B cell (primary cell): ENCODE measurements at regions not wholly inside any gene's neighbourhood (a gene's known extent, or its start where the extent isn't known, plus 50 kb on each side); places are given as distances from the start of the nearest gene placed in this dataset.

Source experiments
- ATAC-seq: fragments of 200-7000 bp; cut with Tn5 transposase; one replicate; pipeline ENCODE4 v1.10.0; 2021; ENCODE audit warnings: low read depth, mild to moderate bottlenecking, moderate number of reproducible peaks, moderate library complexity
- CTCF ChIA-PET: fragments of 350-600 bp; sonication (Branson Sonifier 250); formaldehyde crosslinking; loops from one replicate; lab custom pipeline; 2021; ENCODE audit warnings: antibody characterized with exemption, inconsistent platforms; lab: Charles Lee
- POLR2A ChIA-PET: fragments of 350-600 bp; sonication (Branson Sonifier 250); formaldehyde crosslinking; loops from one replicate; lab custom pipeline; 2021; ENCODE audit warnings: antibody characterized with exemption; lab: Charles Lee
- DNase-seq: peaks from one replicate; pipeline ENCODE4 v3.0.0; 2013
- H2AFZ ChIP-seq: 2 replicates; pipeline ENCODE4 v1.6.1; 2012; ENCODE audit warnings: mild to moderate bottlenecking, low read depth, low read length; ENCODE audit not compliant: insufficient read depth, poor library complexity, severe bottlenecking
- H3K27ac ChIP-seq, 2 donors: 1 replicate in 1 of 2; 2 replicates in 1 of 2; pipeline ENCODE4 v1.5.1; 2012 to 2013; ENCODE audit warnings: low read length in 2 of 2, mild to moderate bottlenecking in 2 of 2, moderate library complexity in 1 of 2
- H3K27me3 ChIP-seq, 4 experiments: fragments of 200-600 bp in 1 of 4; sonication (generic) in 1 of 4; replicated peaks in 1 of 4; 1 replicate in 2 of 4; 2 replicates in 2 of 4; pipeline versions ENCODE4 v1.6.1 to v1.7.0; 2013 to 2016; ENCODE audit warnings: low read length in 3 of 4, mild to moderate bottlenecking in 2 of 4, mixed read lengths in 1 of 4, moderate library complexity in 1 of 4; ENCODE audit not compliant: insufficient read depth in 4 of 4, control insufficient read depth in 3 of 4; ENCODE audit errors: control extremely low read depth in 1 of 4
- H3K36me3 ChIP-seq, 2 experiments: replicated peaks in 1 of 2; 1 replicate in 1 of 2; 2 replicates in 1 of 2; pipeline versions ENCODE4 v1.6.1 to v1.7.1; 2013; ENCODE audit warnings: low read length in 1 of 2; ENCODE audit not compliant: insufficient read depth in 2 of 2, control insufficient read depth in 1 of 2; ENCODE audit errors: control extremely low read depth in 1 of 2, extremely low read depth in 1 of 2
- H3K4me1 ChIP-seq, 2 donors: fragments of 200-600 bp in 1 of 2; sonication (generic) in 1 of 2; 1 replicate in 1 of 2; 2 replicates in 1 of 2; pipeline versions ENCODE4 v1.5.1 to v1.6.1; 2013 to 2017; ENCODE audit warnings: low read length in 2 of 2; ENCODE audit not compliant: control insufficient read depth in 2 of 2, insufficient read depth in 2 of 2
- H3K4me2 ChIP-seq: replicated peaks from 2 replicates; pipeline ENCODE3; 2012; ENCODE audit warnings: mild to moderate bottlenecking, low read depth, low read length; ENCODE audit not compliant: poor library complexity, severe bottlenecking
- H3K4me3 ChIP-seq, 5 experiments: fragments of 200-600 bp in 1 of 5; sonication (generic) in 1 of 5; 1 replicate in 3 of 5; 2 replicates in 2 of 5; pipeline versions ENCODE4 v1.5.1 to v1.7.0; 2011 to 2016; ENCODE audit warnings: low read length in 4 of 5, mild to moderate bottlenecking in 4 of 5, low read depth in 2 of 5, control low read depth in 1 of 5, moderate library complexity in 1 of 5; ENCODE audit not compliant: insufficient read depth in 1 of 5; ENCODE audit errors: control extremely low read depth in 1 of 5, extremely low read depth in 1 of 5
- H3K79me2 ChIP-seq: fragments of 200-600 bp; sonication (generic); one replicate; pipeline ENCODE4 v1.6.0; 2016; ENCODE audit warnings: low read length; ENCODE audit not compliant: control insufficient read depth, insufficient read depth
- H3K9ac ChIP-seq: fragments of 200-600 bp; sonication (generic); 2 replicates; pipeline ENCODE4 v1.6.1; 2017; ENCODE audit warnings: mild to moderate bottlenecking, low read length, moderate library complexity
- H3K9me3 ChIP-seq, 3 donors: one replicate each; pipeline versions ENCODE4 v1.6.1 to v1.7.1; 2013; ENCODE audit warnings: low read length in 2 of 3; ENCODE audit not compliant: control insufficient read depth in 2 of 3, insufficient read depth in 1 of 3; ENCODE audit errors: control extremely low read depth in 1 of 3
- H4K20me1 ChIP-seq: 2 replicates; pipeline ENCODE4 v1.6.0; 2012; ENCODE audit warnings: mild to moderate bottlenecking, low read length; ENCODE audit not compliant: insufficient read depth, control insufficient read depth, poor library complexity, severe bottlenecking
- H3K27ac Mint-ChIP-seq: one replicate; pipeline ENCODE4 v1.8.0; 2021; ENCODE audit warnings: mixed read lengths
- H3K27me3 Mint-ChIP-seq: one replicate; pipeline ENCODE4 v1.8.0; 2021; ENCODE audit warnings: mixed read lengths
- H3K4me1 Mint-ChIP-seq: one replicate; pipeline ENCODE4 v1.8.0; 2021; ENCODE audit warnings: mixed read lengths
- H3K4me3 Mint-ChIP-seq: one replicate; pipeline ENCODE4 v1.8.0; 2021; ENCODE audit warnings: mixed read lengths
- H3K9me3 Mint-ChIP-seq: one replicate; pipeline ENCODE4 v1.8.0; 2022; ENCODE audit warnings: mixed read lengths; ENCODE audit not compliant: insufficient read depth
- EZH2 ChIP-seq: IDR thresholded peaks from 2 replicates; pipeline ENCODE4 v1.6.1; 2012; ENCODE audit warnings: borderline replicate concordance, low read depth, mild to moderate bottlenecking, moderate library complexity, low read length; ENCODE audit not compliant: insufficient read depth, poor library complexity, severe bottlenecking
- WGBS: methylation state at CpG from one replicate; pipeline ENCODE4 v1.1.5; 2013; ENCODE audit warnings: missing lambda C conversion rate; ENCODE audit not compliant: insufficient coverage; 5-methylcytosine and 5-hydroxymethylcytosine counted together
- intact Hi-C: fragments of 100-400 bp; cut with micrococcal nuclease; formaldehyde crosslinking; loops from one replicate; pipeline ENCODE4 v1.10.0; 2022
- TF ChIP-seq, protein P1 (sequence below): fragments of 200-600 bp; IDR thresholded peaks from one replicate; pipeline ENCODE4 v1.8.0; 2022; ENCODE audit warnings: antibody characterized with exemption, mild to moderate bottlenecking

- 83% methylated on average over 2 of the region's 6 CpGs for WGBS
- Mint-ChIP-seq H3K27ac (no peak overlapping the region), H3K4me1 (peaks cover 8% of the 10 kb centered on the region), H3K27me3 (peaks cover 40% of the 10 kb centered on the region), H3K9me3 (peaks cover 4% of the 10 kb centered on the region), H3K4me3 (no peak overlapping the region)
- no peaks in the 10 kb centered on the region for H3K4me1 ChIP-seq
- H3K36me3 ChIP-seq = no peaks in the 10 kb centered on the region
- no peak overlapping the region for H3K27ac ChIP-seq
- no peaks in the 10 kb centered on the region for H3K79me2 ChIP-seq
- DNase-seq (no peak), ATAC-seq (no peak)
- H2AFZ ChIP-seq = no peak overlapping the region
- peaks cover 0 to 9% (median 0%) of the 10 kb centered on the region in 3 donors for H3K9me3 ChIP-seq
- H3K4me3 ChIP-seq = no peak overlapping the region
- ChIA-PET POLR2A (no interaction called here), CTCF (no interaction called here)
- TF ChIP-seq, protein P1, sequence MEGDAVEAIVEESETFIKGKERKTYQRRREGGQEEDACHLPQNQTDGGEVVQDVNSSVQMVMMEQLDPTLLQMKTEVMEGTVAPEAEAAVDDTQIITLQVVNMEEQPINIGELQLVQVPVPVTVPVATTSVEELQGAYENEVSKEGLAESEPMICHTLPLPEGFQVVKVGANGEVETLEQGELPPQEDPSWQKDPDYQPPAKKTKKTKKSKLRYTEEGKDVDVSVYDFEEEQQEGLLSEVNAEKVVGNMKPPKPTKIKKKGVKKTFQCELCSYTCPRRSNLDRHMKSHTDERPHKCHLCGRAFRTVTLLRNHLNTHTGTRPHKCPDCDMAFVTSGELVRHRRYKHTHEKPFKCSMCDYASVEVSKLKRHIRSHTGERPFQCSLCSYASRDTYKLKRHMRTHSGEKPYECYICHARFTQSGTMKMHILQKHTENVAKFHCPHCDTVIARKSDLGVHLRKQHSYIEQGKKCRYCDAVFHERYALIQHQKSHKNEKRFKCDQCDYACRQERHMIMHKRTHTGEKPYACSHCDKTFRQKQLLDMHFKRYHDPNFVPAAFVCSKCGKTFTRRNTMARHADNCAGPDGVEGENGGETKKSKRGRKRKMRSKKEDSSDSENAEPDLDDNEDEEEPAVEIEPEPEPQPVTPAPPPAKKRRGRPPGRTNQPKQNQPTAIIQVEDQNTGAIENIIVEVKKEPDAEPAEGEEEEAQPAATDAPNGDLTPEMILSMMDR = no peak
- TF ChIP-seq EZH2 = no peak
- no peaks in the 10 kb centered on the region for H4K20me1 ChIP-seq
- H3K9ac ChIP-seq = no peak overlapping the region
- intact Hi-C loops = no loop called here
- peaks cover 0 to 10% (median 4%) of the 10 kb centered on the region in 4 experiments for H3K27me3 ChIP-seq
- no peak overlapping the region for H3K4me2 ChIP-seq
Observed at GRCh38 chr17:5786510-5786875, 202.2 kb upstream of the NLRP1 start.

- Mint-ChIP-seq H3K27ac (no peak overlapping the region), H3K4me1 (peaks cover 8% of the 10 kb centered on the region), H3K9me3 (peaks cover 5% of the 10 kb centered on the region), H3K27me3 (peaks cover 47% of the 10 kb centered on the region), H3K4me3 (no peak overlapping the region)
- Histone ChIP-seq H3K9ac (no peak overlapping the region), H4K20me1 (no peaks in the 10 kb centered on the region), H3K4me3 (no peak overlapping the region), H3K9me3 (peaks cover 0 to 14% (median 6%) of the 10 kb centered on the region in 3 donors), H3K4me2 (no peak overlapping the region), H3K27me3 (peaks cover 0 to 11% (median 5%) of the 10 kb centered on the region in 4 experiments), H3K36me3 (no peaks in the 10 kb centered on the region), H3K27ac (no peak overlapping the region), H2AFZ (no peak overlapping the region), H3K4me1 (no peaks in the 10 kb centered on the region), H3K79me2 (no peaks in the 10 kb centered on the region)
- ATAC-seq (no peak), DNase-seq (no peak)
- ChIA-PET POLR2A (no interaction called here), CTCF (no interaction called here)
- intact Hi-C loops = no loop called here
- 84% methylated on average over 4 of the region's 6 CpGs for WGBS
- TF ChIP-seq, protein P1 = no peak
- TF ChIP-seq EZH2 = no peak
Observed at GRCh38 chr17:5788266-5788900, 204.1 kb upstream of the NLRP1 start.
